ENCODE measurements at regions not wholly inside any gene's neighbourhood (a gene's known extent, or its start where the extent isn't known, plus 50 kb on each side); places are given as distances from the start of the nearest gene placed in this dataset.

DNA sequence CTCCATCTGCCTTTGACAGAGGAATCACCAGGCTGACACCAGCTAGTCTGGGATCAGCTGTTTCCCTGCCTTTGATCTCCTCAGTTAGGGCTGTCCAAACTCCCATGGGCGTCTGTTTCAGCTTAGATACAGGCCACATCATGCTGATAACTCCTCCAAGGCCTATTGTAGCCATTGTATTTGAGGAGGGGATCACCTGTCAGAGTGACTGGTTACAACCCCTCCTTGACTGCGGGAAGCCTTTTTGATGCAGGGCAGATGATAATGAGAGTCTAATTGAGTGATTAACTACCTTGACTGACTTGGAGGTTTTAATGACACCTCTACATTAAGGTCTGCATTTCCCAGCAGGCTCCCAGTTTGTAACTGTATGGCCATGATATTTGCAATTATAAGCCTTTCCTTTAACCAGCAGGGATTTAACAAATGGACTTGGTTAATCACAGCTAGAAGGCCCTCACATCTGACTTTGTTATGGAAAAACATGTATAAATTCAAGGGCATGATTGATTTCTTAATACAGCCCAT lies 863.5 kb downstream of the KCNJ2 start (continued):
- no peak for TF ChIP-seq TBP (IDR thresholded peaks at IDR 0.05; ENCODE audit: low read depth, low read length)
- peak; percentile 96 for TF ChIP-seq HDAC6 (IDR thresholded peaks at IDR 0.05; ENCODE audit: low read depth, low read length)
- no peak for TF ChIP-seq RFX5 (IDR thresholded peaks at IDR 0.05; ENCODE audit: borderline replicate concordance, low read depth, low read length)
- TF ChIP-seq CEBPB (IDR thresholded peaks at IDR 0.05; ENCODE audit: low read depth, low read length) = 0 out of 2 replicates have a peak, but pooled peaks have one; percentile 4
- peak; percentile 83 to 93; a peak in 3 of 4 replicates for TF ChIP-seq HDAC2 (IDR thresholded peaks at IDR 0.05; ENCODE audit: borderline replicate concordance in 1 of 2, low read depth in 2 of 2, low read length in 2 of 2)
